ENCODE measurements at regions not wholly inside any gene's neighbourhood (a gene's known extent, or its start where the extent isn't known, plus 50 kb on each side); places are given as distances from the start of the nearest gene placed in this dataset.

GRCh38 chr6:82711105-82711827 lies 347.6 kb downstream of the TPBG start:
- TF ChIP-seq POLR2A (IDR thresholded peaks at IDR 0.05) (no peak), CTCF (IDR thresholded peaks at IDR 0.05) (no peak)
- intact Hi-C loops (cut with DNase I): no loop called here
- no peak for ATAC-seq
- 43% methylated on average over 7 of the region's 7 CpGs for WGBS (ENCODE audit: insufficient coverage, low coverage, low lambda C conversion rate, missing lambda C conversion rate)
- no peak for DNase-seq
- Histone ChIP-seq H3K4me1 (no peaks in the 10 kb centered on the region), H3K4me3 (no peak overlapping the region), H3K27me3 (no peaks in the 10 kb centered on the region), H3K9me3 (no peaks in the 10 kb centered on the region), H3K36me3 (no peaks in the 10 kb centered on the region), H3K27ac (no peak overlapping the region)

GRCh38 chr6:82711971-82712370 lies 348.4 kb downstream of the TPBG start:
- no peak for DNase-seq
- Histone ChIP-seq H3K4me1 (no peaks in the 10 kb centered on the region), H3K27ac (no peak overlapping the region), H3K9me3 (no peaks in the 10 kb centered on the region), H3K27me3 (no peaks in the 10 kb centered on the region), H3K4me3 (no peak overlapping the region), H3K36me3 (no peaks in the 10 kb centered on the region)
- 32% methylated on average over 2 of the region's 2 CpGs for WGBS (ENCODE audit: insufficient coverage, low coverage, low lambda C conversion rate, missing lambda C conversion rate)
- no peak for TF ChIP-seq POLR2A (IDR thresholded peaks at IDR 0.05)
- no peak for TF ChIP-seq CTCF (IDR thresholded peaks at IDR 0.05)
- intact Hi-C loops (cut with DNase I): no loop called here
- ATAC-seq: no peak

- H3K36me3 ChIP-seq: no peaks in the 10 kb centered on the region
- ATAC-seq: no peak
- TF ChIP-seq CTCF (IDR thresholded peaks at IDR 0.05) (no peak), POLR2A (IDR thresholded peaks at IDR 0.05) (no peak)
- no peak overlapping the region for H3K27ac ChIP-seq
- no peaks in the 10 kb centered on the region for H3K4me1 ChIP-seq
- no peak overlapping the region for H3K4me3 ChIP-seq
- no peaks in the 10 kb centered on the region for H3K9me3 ChIP-seq
- 14% methylated on average over 2 of the region's 2 CpGs for WGBS (ENCODE audit: insufficient coverage, low coverage, low lambda C conversion rate, missing lambda C conversion rate)
- no peaks in the 10 kb centered on the region for H3K27me3 ChIP-seq
- no peak for DNase-seq
- intact Hi-C loops (cut with DNase I): no loop called here
Observed at GRCh38 chr6:82712389-82712788, 348.8 kb downstream of the TPBG start.

- no peaks in the 10 kb centered on the region for H3K4me1 ChIP-seq
- no peaks in the 10 kb centered on the region for H3K9me3 ChIP-seq
- H3K27me3 ChIP-seq: no peaks in the 10 kb centered on the region
- TF ChIP-seq CTCF (IDR thresholded peaks at IDR 0.05): peak in 2 of 4 donors; percentile 5 to 20
- TF ChIP-seq POLR2A (IDR thresholded peaks at IDR 0.05): no peak
- WGBS (ENCODE audit: insufficient coverage, low coverage, low lambda C conversion rate, missing lambda C conversion rate): 29% methylated on average over 1 of the region's 1 CpG
- no peak overlapping the region for H3K4me3 ChIP-seq
- no peaks in the 10 kb centered on the region for H3K36me3 ChIP-seq
- H3K27ac ChIP-seq: no peak overlapping the region
- ATAC-seq: no peak
- DNase-seq: no peak
- intact Hi-C loops (cut with DNase I): no loop called here
Observed at GRCh38 chr6:82712826-82713225, 349.2 kb downstream of the TPBG start.

Data from right lobe of liver (tissue), 6 donors.